MCF 10A (cell line): ENCODE measurements at regions not wholly inside any gene's neighbourhood (a gene's known extent, or its start where the extent isn't known, plus 50 kb on each side); places are given as distances from the start of the nearest gene placed in this dataset.

Experiments
- BruUV-seq: library from RNA; stranded (reverse); fragments of 400-500 nt; replicated peaks from 2 replicates; lab custom pipeline; 2021; lab: Mats Ljungman, UMichigan
- CTCF ChIA-PET: fragments of 300-600 bp; sonication (Branson Sonifier 250); formaldehyde crosslinking; extraction: SDS; loops from one replicate; lab custom pipeline; 2021; ENCODE audit warnings: antibody characterized with exemption, inconsistent platforms; lab: Yijun Ruan, JAX
- POLR2A ChIA-PET: fragments of 300-600, 350-650 bp; sonication (Branson Sonifier 250); formaldehyde crosslinking; extraction: SDS; loops from one replicate; lab custom pipeline; 2020; ENCODE audit warnings: antibody characterized with exemption, inconsistent platforms; lab: Yijun Ruan, JAX
- DNase-seq: peaks from one replicate; pipeline ENCODE4 v3.0.0-alpha.2; 2018; ENCODE audit not compliant: unreplicated experiment
- H3K27ac Mint-ChIP-seq: one replicate; pipeline ENCODE4 v1.8.0; 2022; ENCODE audit warnings: mild to moderate bottlenecking, low read depth, mixed read lengths; ENCODE audit not compliant: unreplicated experiment
- H3K27me3 Mint-ChIP-seq: one replicate; pipeline ENCODE4 v1.8.0; 2022; ENCODE audit warnings: mixed read lengths; ENCODE audit not compliant: insufficient read depth, unreplicated experiment
- H3K36me3 Mint-ChIP-seq: one replicate; pipeline ENCODE4 v1.8.0; 2022; ENCODE audit warnings: mild to moderate bottlenecking, moderate library complexity, mixed read lengths; ENCODE audit not compliant: insufficient read depth, unreplicated experiment
- H3K4me1 Mint-ChIP-seq: one replicate; pipeline ENCODE4 v1.8.0; 2022; ENCODE audit warnings: mixed read lengths; ENCODE audit not compliant: insufficient read depth, unreplicated experiment
- H3K4me3 Mint-ChIP-seq: one replicate; pipeline ENCODE4 v1.8.0; 2022; ENCODE audit warnings: mild to moderate bottlenecking, moderate library complexity, mixed read lengths; ENCODE audit not compliant: unreplicated experiment
- H3K9me3 Mint-ChIP-seq: one replicate; pipeline ENCODE4 v1.8.0; 2022; ENCODE audit warnings: mixed read lengths; ENCODE audit not compliant: unreplicated experiment
- CTCF ChIP-seq: fragments of 200-600 bp; IDR thresholded peaks from one replicate; pipeline ENCODE4 v1.8.0; 2022; ENCODE audit warnings: antibody characterized with exemption, mild to moderate bottlenecking; ENCODE audit not compliant: unreplicated experiment
- intact Hi-C: fragments of 100-400 bp; cut with micrococcal nuclease; formaldehyde crosslinking; loops from 2 replicates; pipeline ENCODE4 v1.14.1; 2022

GRCh38 chr3:182492536-182492935 lies 300.8 kb upstream of the ATP11B start:
- CTCF ChIA-PET, result interaction anchor here (0.6 to 1.5 kb wide), 4 partner anchors 191 to 774 kb away, joined by 3 to 5 read pairs (median 4); no protein-coding TSS in a partner anchor
- Mint-ChIP-seq H3K27me3 (no peaks in the 10 kb centered on the region), H3K9me3 (no peaks in the 10 kb centered on the region), H3K4me3 (no peak overlapping the region), H3K27ac (no peak overlapping the region), H3K36me3 (no peaks in the 10 kb centered on the region), H3K4me1 (no peaks in the 10 kb centered on the region)
- POLR2A ChIA-PET, result interaction anchor here (0.7 kb wide), 2 partner anchors 38 to 1707 kb away, joined by 3 to 4 read pairs; no protein-coding TSS in a partner anchor
- TF ChIP-seq CTCF, result no peak
- DNase-seq, result no peak
- intact Hi-C loops, result loop anchor here (5.0 to 10.0 kb wide), 3 partner anchors 125 to 235 kb away; no protein-coding TSS in a partner anchor
- no TSS peak for BruUV-seq

- Mint-ChIP-seq H3K27me3 (no peaks in the 10 kb centered on the region), H3K27ac (no peak overlapping the region), H3K4me3 (no peak overlapping the region), H3K36me3 (no peaks in the 10 kb centered on the region), H3K4me1 (no peaks in the 10 kb centered on the region), H3K9me3 (no peaks in the 10 kb centered on the region)
- CTCF ChIA-PET, result interaction anchor here (0.9 kb wide), 1 partner anchor 11 kb away, joined by 3 read pairs; no protein-coding TSS in a partner anchor
- intact Hi-C loops, result no loop called here
- POLR2A ChIA-PET, result interaction anchor here (0.6 kb wide), 1 partner anchor 13 kb away, joined by 3 read pairs; no protein-coding TSS in a partner anchor
- no peak for TF ChIP-seq CTCF
- no TSS peak for BruUV-seq
- DNase-seq, result no peak
Observed at GRCh38 chr3:182500289-182500688, 293.0 kb upstream of the ATP11B start.

- no peak for TF ChIP-seq CTCF
- CTCF ChIA-PET, result interaction anchor here (0.6 to 1.4 kb wide), 3 partner anchors 11 to 22 kb away, joined by 3 to 4 read pairs (median 4); no protein-coding TSS in a partner anchor
- no peaks in the 10 kb centered on the region for H3K27me3 Mint-ChIP-seq
- intact Hi-C loops, result no loop called here
- no peaks in the 10 kb centered on the region for H3K9me3 Mint-ChIP-seq
- no peak overlapping the region for H3K4me3 Mint-ChIP-seq
- no peak for DNase-seq
- H3K27ac Mint-ChIP-seq, result no peak overlapping the region
- POLR2A ChIA-PET, result interaction anchor here (1.1 kb wide), 1 partner anchor 10 kb away, joined by 3 read pairs; no protein-coding TSS in a partner anchor
- H3K4me1 Mint-ChIP-seq, result no peaks in the 10 kb centered on the region
- H3K36me3 Mint-ChIP-seq, result no peaks in the 10 kb centered on the region
- no TSS peak for BruUV-seq
Observed at GRCh38 chr3:182501856-182502255, 291.4 kb upstream of the ATP11B start.

GRCh38 chr3:182503401-182503800 lies 289.9 kb upstream of the ATP11B start:
- BruUV-seq, result no TSS peak
- H3K27me3 Mint-ChIP-seq, result no peaks in the 10 kb centered on the region
- no peak for TF ChIP-seq CTCF

More at GRCh38 chr3:182503401-182503800, 289.9 kb upstream of the ATP11B start:
- POLR2A ChIA-PET, result no interaction called here
- Mint-ChIP-seq H3K4me3 (no peak overlapping the region), H3K36me3 (no peaks in the 10 kb centered on the region), H3K4me1 (no peaks in the 10 kb centered on the region), H3K27ac (no peak overlapping the region), H3K9me3 (no peaks in the 10 kb centered on the region)
- intact Hi-C loops, result no loop called here
- DNase-seq, result no peak
- CTCF ChIA-PET, result interaction anchor here (0.6 to 1.0 kb wide), 3 partner anchors 178 to 1193 kb away, joined by 3 to 4 read pairs (median 3); no protein-coding TSS in a partner anchor
